GM19467 (cell line): ENCODE measurements at regions not wholly inside any gene's neighbourhood (a gene's known extent, or its start where the extent isn't known, plus 50 kb on each side); places are given as distances from the start of the nearest gene placed in this dataset.
A peak's percentile ranks its signal among the peaks of the same experiment; 100 is the strongest.
"Not testable (repeated sequence)": the region's sequence is repeated elsewhere in the genome, so short reads cannot be mapped to it uniquely, and the experiment has no call there.

Source experiments
- ATAC-seq: cut with Tn5 transposase; IDR thresholded peaks from one replicate; pipeline ENCODE4 v1.9.1; 2021; ENCODE audit warnings: mild to moderate bottlenecking, moderate library complexity; ENCODE audit not compliant: unreplicated experiment

- no peak for ATAC-seq
These were observed 631.9 kb downstream of the SLCO4C1 start for GRCh38 chr5:101664071-101664791.

GRCh38 chr5:101663543-101663942 lies 632.5 kb downstream of the SLCO4C1 start:
- no peak for ATAC-seq

GRCh38 chr5:101662263-101662662 lies 633.8 kb downstream of the SLCO4C1 start:
- ATAC-seq = no peak

GRCh38 chr5:101658433-101658832 lies 637.7 kb downstream of the SLCO4C1 start:
- no peak for ATAC-seq

- no peak for ATAC-seq
These were observed 642.1 kb downstream of the SLCO4C1 start for GRCh38 chr5:101653996-101654395.

GRCh38 chr5:101647861-101648260 lies 648.2 kb downstream of the SLCO4C1 start:
- ATAC-seq = no peak

GRCh38 chr5:101643794-101644193 lies 652.3 kb downstream of the SLCO4C1 start:
- no peak for ATAC-seq

GRCh38 chr5:101637599-101637998 lies 658.5 kb downstream of the SLCO4C1 start:
- ATAC-seq = no peak

- not testable (repeated sequence) for ATAC-seq
These were observed 668.3 kb downstream of the SLCO4C1 start for GRCh38 chr5:101627770-101628169.

- ATAC-seq = no peak
These were observed 669.5 kb downstream of the SLCO4C1 start for GRCh38 chr5:101626572-101626971.

- no peak for ATAC-seq
These were observed 685.0 kb downstream of the SLCO4C1 start for GRCh38 chr5:101611039-101611438.

GRCh38 chr5:101608322-101608721 lies 687.8 kb downstream of the SLCO4C1 start:
- no peak for ATAC-seq

- ATAC-seq = peak; percentile 71
These were observed 690.4 kb downstream of the SLCO4C1 start for GRCh38 chr5:101605700-101606099.

- no peak for ATAC-seq
These were observed 695.5 kb downstream of the SLCO4C1 start for GRCh38 chr5:101600614-101601013.

- no peak for ATAC-seq
These were observed 687.3 kb upstream of the ST8SIA4 start for GRCh38 chr5:101590384-101590783.

- no peak for ATAC-seq
These were observed 682.3 kb upstream of the ST8SIA4 start for GRCh38 chr5:101585366-101585765.

GRCh38 chr5:101580591-101580990 lies 677.5 kb upstream of the ST8SIA4 start:
- no peak for ATAC-seq

GRCh38 chr5:101574017-101574416 lies 670.9 kb upstream of the ST8SIA4 start:
- ATAC-seq = no peak

- ATAC-seq = no peak
These were observed 657.9 kb upstream of the ST8SIA4 start for GRCh38 chr5:101561018-101561417.

- ATAC-seq = no peak
These were observed 640.7 kb upstream of the ST8SIA4 start for GRCh38 chr5:101543780-101544179.

- no peak for ATAC-seq
These were observed 636.2 kb upstream of the ST8SIA4 start for GRCh38 chr5:101539315-101539714.

- no peak for ATAC-seq
These were observed 632.5 kb upstream of the ST8SIA4 start for GRCh38 chr5:101535626-101536025.

- no peak for ATAC-seq
These were observed 631.5 kb upstream of the ST8SIA4 start for GRCh38 chr5:101534491-101535110.
